GM08714 (cell line): ENCODE measurements at regions not wholly inside any gene's neighbourhood (a gene's known extent, or its start where the extent isn't known, plus 50 kb on each side); places are given as distances from the start of the nearest gene placed in this dataset.

Source experiments
- H3K4me3 ChIP-seq: fragments of 200-500 bp; sonication (Bioruptor generic); 2 replicates; pipeline ENCODE4 v1.5.1; 2014; ENCODE audit warnings: mild to moderate bottlenecking, low read length, inconsistent platforms
- ZNF274 ChIP-seq: IDR thresholded peaks from 2 replicates; pipeline ENCODE4 v1.6.1; 2012; ENCODE audit warnings: mild to moderate bottlenecking, low read depth, low read length

DNA sequence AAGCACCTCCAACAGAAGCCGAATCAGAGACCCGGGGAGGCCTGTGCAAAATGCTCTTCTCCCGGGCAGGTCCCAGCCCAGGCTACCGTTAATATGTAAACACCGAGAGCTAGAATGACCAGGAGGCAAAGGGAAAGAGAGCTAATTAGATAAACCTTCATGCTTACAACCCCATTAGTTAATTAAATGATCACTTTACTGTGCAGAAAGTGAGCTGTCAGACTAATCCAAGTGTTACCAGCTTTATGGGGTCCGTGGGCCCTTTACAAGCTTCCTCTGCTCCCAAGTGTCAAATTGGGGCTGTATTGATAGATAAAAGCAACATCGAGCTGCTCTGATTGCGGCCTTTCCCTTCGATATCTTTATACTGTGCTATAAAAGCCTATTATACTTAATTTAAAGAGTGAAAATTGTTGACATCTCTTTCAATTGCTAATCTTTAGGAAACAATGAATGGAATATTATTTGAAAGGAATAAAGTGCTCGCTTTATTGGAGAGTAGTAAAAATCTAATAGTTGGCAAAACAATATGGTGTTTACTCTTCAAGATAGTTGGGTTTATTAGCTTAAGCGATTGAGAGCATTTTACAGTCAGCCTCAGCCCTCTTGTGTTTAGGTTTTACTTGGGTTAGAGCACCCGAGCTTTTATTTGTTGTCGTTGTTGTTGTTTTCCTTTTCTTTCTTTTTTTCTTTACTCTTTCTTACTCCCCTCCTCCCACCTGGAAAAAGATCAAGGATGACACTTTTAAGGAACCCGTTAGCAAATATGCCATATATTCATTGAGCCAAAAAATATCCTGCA, 189.3 kb upstream of the GPR12 start:
- TF ChIP-seq ZNF274 = no peak

DNA sequence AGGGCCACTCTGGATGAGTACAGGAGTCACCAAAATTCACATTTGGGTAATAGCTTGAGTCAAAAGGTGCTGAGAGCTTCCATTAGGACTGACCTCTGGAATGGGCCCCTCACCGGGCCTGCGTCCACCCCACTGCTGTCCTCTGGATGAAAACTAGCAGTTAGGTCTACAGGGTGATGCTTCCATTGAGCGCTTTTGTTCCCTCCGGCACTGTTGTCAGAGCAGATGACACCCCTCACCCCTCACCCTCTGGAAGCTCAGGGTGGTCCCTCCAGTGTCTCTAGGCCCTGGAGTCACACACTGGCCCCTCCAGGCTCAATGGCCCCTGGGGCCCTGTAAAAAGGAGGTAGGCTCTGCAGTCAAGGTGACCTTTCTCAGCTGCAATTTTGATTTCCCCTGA, 187.8 kb upstream of the GPR12 start:
- no peak overlapping the region for H3K4me3 ChIP-seq
- no peak for TF ChIP-seq ZNF274

More for the DNA sequence above, 189.3 kb upstream of the GPR12 start:
- H3K4me3 ChIP-seq = no peak overlapping the region

DNA sequence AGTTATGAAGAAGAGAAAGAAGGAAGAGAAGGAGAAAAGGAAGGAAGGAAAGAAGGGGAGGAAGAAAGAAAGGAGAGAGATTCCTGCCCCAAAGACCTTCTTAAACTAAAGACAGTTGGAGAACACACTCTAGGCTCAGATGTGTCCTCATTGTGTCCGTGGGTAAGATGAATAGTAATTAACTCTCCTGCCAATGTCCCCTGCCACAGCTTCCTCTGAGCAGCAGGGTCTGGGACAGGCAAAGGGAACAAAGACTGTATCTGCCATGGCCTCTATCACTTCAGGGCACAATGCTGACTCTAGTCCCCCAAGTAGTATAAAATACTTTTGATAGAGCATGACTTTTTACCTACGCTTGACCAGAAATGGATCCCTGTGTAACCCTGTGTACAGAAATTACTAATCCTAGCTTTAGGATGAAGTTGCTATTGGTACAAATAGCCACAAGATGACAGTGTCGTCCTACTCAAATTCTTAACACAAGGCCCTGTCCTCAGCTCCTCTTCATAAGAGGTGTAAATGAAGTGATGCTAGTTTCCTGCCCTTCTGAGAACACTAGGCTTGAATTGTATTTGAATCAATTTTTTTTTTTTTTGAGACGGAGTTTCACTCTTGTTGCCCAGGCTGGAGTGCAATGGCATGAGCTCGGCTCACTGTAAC, 186.2 kb upstream of the GPR12 start:
- TF ChIP-seq ZNF274 = no peak
- no peak overlapping the region for H3K4me3 ChIP-seq

- no peak overlapping the region for H3K4me3 ChIP-seq
- no peak for TF ChIP-seq ZNF274
Observed at GRCh38 chr13:26943748-26944147, 183.2 kb upstream of the GPR12 start.

DNA sequence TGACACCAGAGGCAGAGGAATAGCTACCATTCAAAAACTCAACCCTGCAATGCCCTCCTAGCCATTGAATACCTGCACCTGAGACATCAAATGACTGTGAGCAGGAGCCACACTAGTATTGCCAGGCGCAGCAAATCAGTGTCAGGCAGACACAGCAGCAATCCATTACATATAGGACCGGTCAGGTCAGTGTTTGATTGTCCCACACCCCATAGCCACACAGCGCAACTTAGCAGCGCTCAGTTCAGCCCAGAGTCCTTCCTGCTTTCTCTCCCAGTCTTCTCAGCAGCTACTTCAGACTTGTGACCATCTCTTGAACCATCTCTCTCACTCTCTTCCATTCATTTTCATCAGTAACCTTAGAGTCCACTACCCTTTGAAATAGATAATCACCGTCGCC, 181.6 kb upstream of the GPR12 start:
- no peak overlapping the region for H3K4me3 ChIP-seq
- no peak for TF ChIP-seq ZNF274

DNA sequence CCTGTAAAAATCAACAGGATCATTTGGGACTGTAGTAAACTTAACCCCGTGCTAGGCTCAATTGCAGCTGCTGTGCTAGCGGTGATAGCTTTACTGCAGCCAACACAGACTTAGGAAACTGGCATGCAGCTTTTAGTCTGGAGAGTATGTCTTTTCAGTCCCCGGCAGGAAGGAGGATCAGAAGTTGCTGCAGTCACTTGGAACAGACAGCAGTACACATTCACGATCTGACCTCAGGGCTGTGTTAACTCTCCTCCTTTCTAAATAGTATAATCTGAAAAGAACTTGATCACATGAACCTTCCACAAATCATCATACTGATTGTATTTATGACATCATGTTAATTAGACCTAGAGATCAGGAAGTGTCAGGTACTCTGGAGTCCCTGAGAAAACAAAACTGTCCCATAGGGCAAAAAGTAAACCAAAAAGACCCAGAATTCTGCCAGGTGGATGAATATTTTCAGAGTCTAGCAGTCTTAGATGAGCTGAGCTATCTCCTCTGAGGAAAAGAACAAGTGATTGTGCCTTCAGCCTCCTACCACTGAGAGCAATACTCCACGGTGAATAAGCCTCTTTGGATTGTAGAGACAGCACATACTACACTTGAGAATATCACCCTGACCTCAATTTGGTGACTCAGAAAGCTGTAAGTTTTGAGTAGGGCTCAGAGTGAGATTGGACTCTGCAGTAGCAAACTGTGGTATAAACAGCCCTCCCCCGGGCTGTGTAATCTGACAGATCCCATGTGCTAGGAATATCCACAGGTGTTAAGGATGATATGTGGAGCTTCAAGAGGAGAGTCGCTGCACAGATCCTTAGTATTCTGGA, 181.0 kb upstream of the GPR12 start:
- no peak for TF ChIP-seq ZNF274
- H3K4me3 ChIP-seq = no peak overlapping the region

DNA sequence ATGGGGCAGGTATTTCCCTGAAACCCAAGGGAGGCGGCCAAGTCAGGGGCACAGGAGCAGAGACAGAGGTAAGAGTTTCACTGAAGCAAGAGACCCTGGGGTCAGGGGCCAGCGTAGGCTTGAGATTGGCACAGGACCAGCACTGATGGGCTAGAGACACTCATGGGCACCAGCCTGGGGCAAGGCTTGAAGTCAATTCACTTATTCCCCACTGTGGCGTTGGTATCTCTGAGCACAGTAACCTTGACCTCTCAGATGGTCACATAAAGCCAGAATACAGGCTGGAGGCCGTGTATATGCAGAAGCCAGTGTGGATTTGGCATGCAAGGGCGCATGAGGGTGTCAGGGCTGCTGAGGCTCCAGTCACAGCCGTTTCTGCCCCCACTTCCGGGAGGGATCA, 173.5 kb upstream of the GPR12 start:
- no peak for TF ChIP-seq ZNF274
- H3K4me3 ChIP-seq = no peak overlapping the region

GRCh38 chr13:26932465-26932864, 171.9 kb upstream of the GPR12 start:
- no peak overlapping the region for H3K4me3 ChIP-seq
- TF ChIP-seq ZNF274 = no peak

- no peak overlapping the region for H3K4me3 ChIP-seq
- TF ChIP-seq ZNF274 = no peak
Observed at GRCh38 chr13:26929971-26930730, 169.6 kb upstream of the GPR12 start.

- no peak for TF ChIP-seq ZNF274
- no peak overlapping the region for H3K4me3 ChIP-seq
Observed at GRCh38 chr13:26927511-26927910, 166.9 kb upstream of the GPR12 start.

DNA sequence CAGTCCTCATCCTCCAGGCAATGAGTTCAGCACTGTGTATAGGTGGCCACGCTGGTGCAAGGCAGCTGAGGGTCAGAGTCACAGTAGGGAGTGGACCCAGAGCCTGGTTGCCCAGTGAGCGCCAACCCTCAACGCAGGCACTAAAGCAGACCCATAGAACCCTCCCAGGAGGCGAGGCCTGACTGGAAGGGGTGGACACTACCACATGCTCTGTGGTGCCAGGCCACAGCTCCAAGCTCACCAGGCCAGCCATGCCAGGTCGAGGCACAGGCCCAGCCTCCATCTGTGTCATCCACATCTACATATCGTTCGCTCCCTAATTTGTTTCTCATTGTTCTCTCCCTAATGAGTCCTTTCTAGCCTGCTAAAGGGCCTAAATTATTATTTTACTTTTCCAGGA, 165.8 kb upstream of the GPR12 start:
- no peak overlapping the region for H3K4me3 ChIP-seq
- no peak for TF ChIP-seq ZNF274

DNA sequence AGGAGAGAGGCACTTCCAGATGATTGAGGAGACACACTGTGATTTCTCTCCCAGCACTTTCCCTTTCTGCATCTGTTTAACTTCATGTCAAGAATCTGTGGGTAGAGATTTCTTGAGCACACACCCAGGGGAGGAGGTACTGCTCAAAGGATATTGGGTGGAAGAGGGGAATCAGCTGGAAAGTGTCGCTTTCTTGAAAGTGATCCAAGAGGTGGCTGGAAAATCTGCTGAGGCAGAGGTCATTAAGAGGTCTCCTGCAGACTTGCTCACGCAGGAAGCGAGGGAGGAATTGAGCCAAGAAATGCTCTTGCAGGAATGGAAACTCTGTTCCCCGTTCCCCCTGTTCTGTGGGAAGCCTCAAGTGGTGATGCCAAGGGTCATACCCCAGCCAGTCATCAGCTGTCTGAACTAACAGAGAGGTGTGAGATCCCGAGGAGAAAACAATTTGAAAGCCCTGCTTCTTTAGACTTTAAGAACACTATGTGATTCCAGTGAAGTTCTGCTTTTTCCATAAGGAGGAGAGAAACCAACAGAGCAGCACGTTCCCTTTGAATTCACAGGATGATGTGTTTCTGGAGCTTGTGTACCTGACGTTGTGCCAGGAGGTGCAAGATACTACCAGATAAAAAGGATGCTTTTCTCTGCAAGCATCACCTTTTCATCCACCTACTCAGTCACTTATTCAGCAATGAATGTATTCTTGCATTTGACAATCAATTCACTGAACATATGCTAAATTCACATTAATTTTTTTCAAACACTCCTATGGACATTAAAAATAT, 163.4 kb upstream of the GPR12 start:
- H3K4me3 ChIP-seq = no peak overlapping the region
- no peak for TF ChIP-seq ZNF274

- TF ChIP-seq ZNF274 = no peak
- H3K4me3 ChIP-seq = no peak overlapping the region
Observed at GRCh38 chr13:26921918-26922317, 161.3 kb upstream of the GPR12 start.
